ENCODE measurements at regions not wholly inside any gene's neighbourhood (a gene's known extent, or its start where the extent isn't known, plus 50 kb on each side); places are given as distances from the start of the nearest gene placed in this dataset.

GRCh38 chr1:201710632-201711597 is 118.0 kb upstream of the IPO9 start:
- ChIA-PET POLR2A (interaction anchor here (0.7 to 0.9 kb wide), 2 partner anchors 9 to 80 kb away, joined by 5 to 6 read pairs; no protein-coding TSS in a partner anchor), CTCF (interaction anchor here (1.3 to 10.4 kb wide), 9 partner anchors 10 to 199 kb away, joined by 3 to 232 read pairs (median 10); no protein-coding TSS in a partner anchor)
- no peak overlapping the region for H3K4me3 ChIP-seq (ENCODE audit: low read depth, low read length)
- H3K27me3 ChIP-seq (ENCODE audit: control insufficient read depth, insufficient read depth, low read length) = no peaks in the 10 kb centered on the region
- no peaks in the 10 kb centered on the region for H3K9me3 ChIP-seq (ENCODE audit: control insufficient read depth, insufficient read depth, low read length)
- peak overlapping the region; percentile 39 for H3K27ac ChIP-seq (ENCODE audit: low read depth, low read length)
- DNase-seq (ENCODE audit: low read depth, low spot score) = no peak
- no peak for TF ChIP-seq CTCF (IDR thresholded peaks at IDR 0.05; ENCODE audit: low read depth, low read length)

GRCh38 chr1:201711811-201712210 is 117.1 kb upstream of the IPO9 start:
- no peak for TF ChIP-seq CTCF (IDR thresholded peaks at IDR 0.05; ENCODE audit: low read depth, low read length)
- Histone ChIP-seq H3K27ac (ENCODE audit: low read depth, low read length) (peak overlapping the region; percentile 39), H3K27me3 (ENCODE audit: control insufficient read depth, insufficient read depth, low read length) (no peaks in the 10 kb centered on the region), H3K9me3 (ENCODE audit: control insufficient read depth, insufficient read depth, low read length) (no peaks in the 10 kb centered on the region), H3K4me3 (ENCODE audit: low read depth, low read length) (no peak overlapping the region)
- CTCF ChIA-PET = interaction anchor here (1.3 to 10.4 kb wide), 4 partner anchors 9 to 166 kb away, joined by 3 to 232 read pairs (median 22); no protein-coding TSS in a partner anchor
- no peak for DNase-seq (ENCODE audit: low read depth, low spot score)
- POLR2A ChIA-PET = interaction anchor here (0.7 to 0.9 kb wide), 2 partner anchors 8 to 80 kb away, joined by 5 to 6 read pairs; no protein-coding TSS in a partner anchor

- H3K27me3 ChIP-seq (ENCODE audit: control insufficient read depth, insufficient read depth, low read length) = no peaks in the 10 kb centered on the region
- H3K9me3 ChIP-seq (ENCODE audit: control insufficient read depth, insufficient read depth, low read length) = no peaks in the 10 kb centered on the region
- ChIA-PET POLR2A (interaction anchor here (1.0 to 1.3 kb wide), 4 partner anchors 35 to 79 kb away, joined by 3 to 11 read pairs (median 4); no protein-coding TSS in a partner anchor), CTCF (interaction anchor here (1.3 to 10.4 kb wide), 6 partner anchors 8 to 166 kb away, joined by 3 to 232 read pairs (median 14); no protein-coding TSS in a partner anchor)
- no peak for TF ChIP-seq CTCF (IDR thresholded peaks at IDR 0.05; ENCODE audit: low read depth, low read length)
- DNase-seq (ENCODE audit: low read depth, low spot score) = no peak
- peak overlapping the region; percentile 97 for H3K27ac ChIP-seq (ENCODE audit: low read depth, low read length)
- H3K4me3 ChIP-seq (ENCODE audit: low read depth, low read length) = no peak overlapping the region
Measured at GRCh38 chr1:201712387-201713085, 116.4 kb upstream of the IPO9 start.

- peak; percentile 92 for DNase-seq (ENCODE audit: low read depth, low spot score)
- Histone ChIP-seq H3K4me3 (ENCODE audit: low read depth, low read length) (no peak overlapping the region), H3K9me3 (ENCODE audit: control insufficient read depth, insufficient read depth, low read length) (no peaks in the 10 kb centered on the region; the same call in 1 of the 2 replicates), H3K27ac (ENCODE audit: low read depth, low read length) (peak overlapping the region; percentile 97), H3K27me3 (ENCODE audit: control insufficient read depth, insufficient read depth, low read length) (no peaks in the 10 kb centered on the region)
- CTCF ChIA-PET = interaction anchor here (1.8 to 10.4 kb wide), 4 partner anchors 9 to 154 kb away, joined by 12 to 232 read pairs (median 14); no protein-coding TSS in a partner anchor
- no peak for TF ChIP-seq CTCF (IDR thresholded peaks at IDR 0.05; ENCODE audit: low read depth, low read length)
- POLR2A ChIA-PET = interaction anchor here (0.9 to 1.4 kb wide), 7 partner anchors 25 to 151 kb away, joined by 3 to 11 read pairs (median 4); no protein-coding TSS in a partner anchor
Measured at GRCh38 chr1:201713086-201713810, 115.7 kb upstream of the IPO9 start.
